Breast epithelium (tissue), 4 donors: ENCODE measurements at regions not wholly inside any gene's neighbourhood (a gene's known extent, or its start where the extent isn't known, plus 50 kb on each side); places are given as distances from the start of the nearest gene placed in this dataset.

Source experiments
- DNase-seq, 2 donors: peaks; one replicate each; pipeline ENCODE4 v3.0.0-alpha.2; 2019; ENCODE audit warnings: low spot score in 2 of 2
- H3K27ac ChIP-seq, 2 donors: fragments of 200-600 bp; sonication (generic) in 1 of 2; one replicate each; pipeline ENCODE4 v1.5.1; 2016 to 2019; ENCODE audit warnings: mild to moderate bottlenecking in 1 of 2
- H3K27me3 ChIP-seq, 2 donors: fragments of 200-600 bp; sonication (generic) in 1 of 2; one replicate each; pipeline versions ENCODE4 v1.5.1 to v1.6.0; 2017 to 2019; ENCODE audit warnings: control low read depth in 1 of 2, mild to moderate bottlenecking in 1 of 2
- H3K36me3 ChIP-seq: fragments of 200-600 bp; one replicate; pipeline ENCODE4 v1.5.1; 2019
- H3K4me1 ChIP-seq, 2 donors: fragments of 200-600 bp; sonication (generic); one replicate each; pipeline ENCODE4 v1.5.1; 2016 to 2019; ENCODE audit warnings: control low read depth in 1 of 2
- H3K4me3 ChIP-seq, 3 donors: fragments of 200-600 bp; sonication (generic); 1 replicate in 2 of 3; 2 replicates in 1 of 3; pipeline ENCODE4 v1.5.1; 2016 to 2019; ENCODE audit warnings: mild to moderate bottlenecking in 3 of 3, moderate library complexity in 2 of 3
- H3K9me3 ChIP-seq, 2 donors: fragments of 200-600 bp; sonication (generic) in 1 of 2; one replicate each; pipeline ENCODE4 v1.5.1; 2016 to 2019; ENCODE audit warnings: control low read depth in 1 of 2
- CTCF ChIP-seq, 3 donors: fragments of 450-650 bp; IDR thresholded peaks; one replicate each; pipeline ENCODE4 v1.5.1; 2016 to 2017; ENCODE audit warnings: antibody characterized with exemption in 3 of 3, mild to moderate bottlenecking in 3 of 3, moderate library complexity in 3 of 3
- POLR2A ChIP-seq: fragments of 450-650 bp; IDR thresholded peaks from one replicate; pipeline ENCODE4 v1.6.1; 2016; ENCODE audit warnings: antibody characterized with exemption, mild to moderate bottlenecking, moderate library complexity
- POLR2AphosphoS5 ChIP-seq, 3 donors: sonication (generic); formaldehyde crosslinking; IDR thresholded peaks; one replicate each; pipeline ENCODE4 v1.6.1; 2017; ENCODE audit warnings: antibody characterized with exemption in 3 of 3
- intact Hi-C: fragments of 100-400 bp; cut with DNase I; formaldehyde crosslinking; loops from one replicate; pipeline ENCODE4 v1.15.1; 2023; ENCODE audit warnings: low total_unique reads

DNA sequence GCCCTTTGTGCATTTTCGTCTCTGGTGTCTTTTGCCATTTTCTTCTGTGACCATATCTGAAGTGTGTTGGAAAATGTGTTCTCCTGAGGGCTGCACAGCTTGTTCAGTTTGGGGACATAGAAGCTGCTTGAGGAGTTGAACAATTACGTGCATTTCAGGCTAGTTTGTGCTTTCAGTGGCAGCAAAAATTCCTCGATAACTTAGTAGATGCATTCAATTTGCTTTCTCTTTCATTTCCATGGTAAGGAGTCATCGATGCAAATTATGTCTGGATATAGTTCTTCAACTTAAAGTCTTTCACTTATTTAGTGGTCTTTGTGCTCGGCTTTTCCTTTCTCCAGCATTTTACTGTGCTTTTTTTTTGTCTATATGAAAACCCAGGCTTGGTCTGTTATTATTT is 441.5 kb downstream of the PLA2G4A start:
- Histone ChIP-seq H3K4me3 (no peak overlapping the region), H3K36me3 (no peaks in the 10 kb centered on the region), H3K9me3 (no peaks in the 10 kb centered on the region), H3K4me1 (no peaks in the 10 kb centered on the region), H3K27me3 (no peaks in the 10 kb centered on the region), H3K27ac (no peak overlapping the region)
- no peak for DNase-seq
- intact Hi-C loops: no loop called here
- TF ChIP-seq POLR2AphosphoS5 (IDR thresholded peaks at IDR 0.05): no peak

GRCh38 chr1:187275346-187275745 is 446.6 kb downstream of the PLA2G4A start:
- H3K27ac ChIP-seq: no peak overlapping the region
- H3K36me3 ChIP-seq: no peaks in the 10 kb centered on the region
- DNase-seq: no peak
- H3K27me3 ChIP-seq: no peaks in the 10 kb centered on the region
- TF ChIP-seq POLR2AphosphoS5 (IDR thresholded peaks at IDR 0.05): no peak
- TF ChIP-seq CTCF (IDR thresholded peaks at IDR 0.05): no peak
- no peak for TF ChIP-seq POLR2A
- H3K4me3 ChIP-seq: no peak overlapping the region
- no peaks in the 10 kb centered on the region for H3K9me3 ChIP-seq
- H3K4me1 ChIP-seq: no peaks in the 10 kb centered on the region
- intact Hi-C loops: no loop called here

DNA sequence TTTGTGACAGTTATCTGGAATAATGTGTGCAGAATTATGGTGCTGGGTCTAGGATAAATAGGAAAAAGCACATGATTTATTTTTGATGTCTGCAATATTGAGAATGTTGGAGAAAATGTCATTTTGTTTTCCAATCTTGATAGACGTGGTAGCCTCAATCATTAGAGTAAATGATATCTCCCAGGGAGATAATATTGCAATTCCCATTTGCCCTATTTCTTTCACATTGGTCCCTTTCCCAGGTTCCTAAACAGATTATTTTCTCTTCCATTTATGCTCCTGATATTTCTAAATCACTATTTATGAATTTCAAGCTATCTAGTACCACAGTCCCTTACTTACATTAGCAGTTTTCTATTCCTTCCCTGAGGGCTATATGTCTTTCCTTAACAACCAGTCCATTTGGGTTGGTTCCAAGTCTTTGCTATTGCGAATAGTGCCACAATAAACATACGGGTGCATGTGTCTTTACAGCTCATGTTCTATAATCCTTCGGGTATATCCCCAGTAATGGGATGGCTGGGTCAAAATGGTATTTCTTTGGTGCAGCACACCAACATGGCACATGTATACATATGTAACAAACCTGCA is 447.3 kb downstream of the PLA2G4A start:
- TF ChIP-seq POLR2AphosphoS5 (IDR thresholded peaks at IDR 0.05) (no peak), CTCF (IDR thresholded peaks at IDR 0.05) (no peak), POLR2A (no peak)

GRCh38 chr1:187276677-187277076 is 447.9 kb downstream of the PLA2G4A start:
- H3K27me3 ChIP-seq: no peaks in the 10 kb centered on the region
- H3K4me1 ChIP-seq: no peaks in the 10 kb centered on the region
- no peaks in the 10 kb centered on the region for H3K36me3 ChIP-seq
- no peak for TF ChIP-seq POLR2AphosphoS5 (IDR thresholded peaks at IDR 0.05)
- TF ChIP-seq POLR2A: no peak
- no peak for TF ChIP-seq CTCF (IDR thresholded peaks at IDR 0.05)
- no peak overlapping the region for H3K4me3 ChIP-seq
- no peak for DNase-seq
- H3K9me3 ChIP-seq: no peaks in the 10 kb centered on the region
- H3K27ac ChIP-seq: no peak overlapping the region
- intact Hi-C loops: no loop called here

More for the DNA sequence above, 447.3 kb downstream of the PLA2G4A start:
- H3K9me3 ChIP-seq: no peaks in the 10 kb centered on the region
- no peaks in the 10 kb centered on the region for H3K27me3 ChIP-seq
- no peaks in the 10 kb centered on the region for H3K36me3 ChIP-seq
- intact Hi-C loops: no loop called here
- H3K4me3 ChIP-seq: no peak overlapping the region
- DNase-seq: no peak
- H3K4me1 ChIP-seq: no peaks in the 10 kb centered on the region
- H3K27ac ChIP-seq: no peak overlapping the region

DNA sequence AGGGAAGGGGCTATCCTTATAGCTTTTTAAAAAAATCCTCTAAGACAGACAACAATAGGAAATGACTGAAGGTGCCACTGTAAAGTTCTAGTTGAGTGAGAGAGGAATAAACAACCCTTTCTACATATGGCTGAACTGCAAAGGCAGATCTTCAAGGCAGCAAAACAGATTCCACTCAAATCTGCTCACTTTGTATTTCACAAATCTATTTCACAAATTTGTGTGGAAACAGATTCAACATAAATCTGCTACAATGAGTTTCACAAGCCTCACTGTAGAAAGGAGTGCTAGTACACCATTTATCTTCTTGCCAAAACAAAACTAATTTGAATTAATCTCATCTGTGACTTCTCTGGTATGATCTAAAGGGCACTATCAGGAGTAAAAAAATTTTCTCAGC is 451.3 kb downstream of the PLA2G4A start:
- no peak for DNase-seq
- Histone ChIP-seq H3K27me3 (no peaks in the 10 kb centered on the region), H3K4me3 (no peak overlapping the region), H3K27ac (no peak overlapping the region), H3K36me3 (no peaks in the 10 kb centered on the region), H3K4me1 (no peaks in the 10 kb centered on the region), H3K9me3 (no peaks in the 10 kb centered on the region)
- intact Hi-C loops: no loop called here
- TF ChIP-seq POLR2AphosphoS5 (IDR thresholded peaks at IDR 0.05) (no peak), CTCF (IDR thresholded peaks at IDR 0.05) (no peak), POLR2A (no peak)

- peaks cover 0 to 2% of the 10 kb centered on the region in 2 donors for H3K9me3 ChIP-seq
- no peak for TF ChIP-seq CTCF (IDR thresholded peaks at IDR 0.05)
- no peak for TF ChIP-seq POLR2A
- no peak for TF ChIP-seq POLR2AphosphoS5 (IDR thresholded peaks at IDR 0.05)
- no peaks in the 10 kb centered on the region for H3K4me1 ChIP-seq
- no peak overlapping the region for H3K27ac ChIP-seq
- intact Hi-C loops: no loop called here
- no peak overlapping the region for H3K4me3 ChIP-seq
- no peaks in the 10 kb centered on the region for H3K27me3 ChIP-seq
- no peak for DNase-seq
- H3K36me3 ChIP-seq: no peaks in the 10 kb centered on the region
Observed at GRCh38 chr1:187281085-187281484, 452.3 kb downstream of the PLA2G4A start.
